ENCODE measurements at regions not wholly inside any gene's neighbourhood (a gene's known extent, or its start where the extent isn't known, plus 50 kb on each side); places are given as distances from the start of the nearest gene placed in this dataset.

DNA sequence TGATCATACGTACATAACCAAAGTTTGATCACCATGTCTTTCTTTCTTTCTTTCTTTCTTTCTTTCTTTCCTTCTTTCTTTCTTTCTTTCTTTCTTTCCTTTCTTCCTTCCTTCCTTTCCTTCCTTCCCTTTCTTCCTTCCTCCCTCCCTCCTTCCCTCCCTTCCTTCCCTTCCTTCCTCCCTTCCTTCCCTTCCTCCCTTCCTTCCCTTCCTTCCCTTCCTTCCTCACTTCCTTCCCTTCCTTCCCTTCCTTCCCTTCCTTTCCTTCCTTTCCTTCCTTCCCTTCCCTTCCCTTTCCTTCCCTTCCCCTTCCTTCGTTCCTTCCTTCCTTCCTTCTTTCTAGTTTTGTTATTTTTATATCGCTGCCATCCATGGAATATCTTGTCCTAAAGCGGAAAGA, 406.7 kb upstream of the DDX18 start:
- no peak for DNase-seq (ENCODE audit: extremely low read depth in 1 of 11, low read depth in 9 of 11, low spot score in 4 of 11)

DNA sequence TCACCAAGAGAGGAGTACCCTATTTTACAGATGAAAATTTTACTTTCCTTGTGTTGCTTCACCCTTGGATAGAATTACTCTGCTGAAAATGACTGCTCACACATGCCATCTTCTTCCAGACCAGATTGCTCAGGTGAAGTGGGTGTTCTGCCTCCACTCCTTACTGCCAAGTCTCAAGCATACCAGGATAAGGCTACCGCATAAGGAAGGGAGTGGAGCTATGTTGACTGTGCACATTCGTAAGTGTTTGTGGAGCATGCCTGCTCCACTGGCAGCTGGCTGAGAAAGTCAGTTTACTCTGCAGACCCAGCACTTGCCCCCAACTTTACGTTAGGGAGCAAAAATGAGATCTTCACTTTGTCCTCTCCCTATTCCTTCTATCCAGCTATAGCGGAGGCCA, 405.0 kb upstream of the DDX18 start:
- no peak for DNase-seq (ENCODE audit: extremely low read depth in 1 of 11, low read depth in 9 of 11, low spot score in 4 of 11)

DNA sequence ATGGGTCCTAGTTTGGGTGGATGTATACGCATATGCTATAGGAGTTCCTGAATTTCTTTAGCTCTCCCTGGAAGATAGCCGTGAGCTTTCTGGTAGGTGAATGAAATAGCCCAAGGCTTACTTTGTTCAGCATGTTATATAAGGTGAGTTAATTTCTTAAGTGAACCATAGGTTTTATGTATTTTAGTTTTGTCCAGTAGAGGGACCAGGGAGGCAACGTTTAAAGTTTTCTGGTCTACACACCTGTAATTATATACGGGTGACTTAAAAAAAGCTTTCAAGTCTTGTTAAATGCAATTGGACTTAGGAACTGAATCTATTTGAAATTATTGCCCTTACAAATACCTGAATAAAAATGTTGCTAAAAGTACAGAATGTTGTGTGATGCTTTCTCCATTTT, 402.5 kb upstream of the DDX18 start:
- peak in 3 of 11 donors; percentile 2 to 14 (median 3) for DNase-seq (ENCODE audit: extremely low read depth in 1 of 11, low read depth in 9 of 11, low spot score in 4 of 11)

DNA sequence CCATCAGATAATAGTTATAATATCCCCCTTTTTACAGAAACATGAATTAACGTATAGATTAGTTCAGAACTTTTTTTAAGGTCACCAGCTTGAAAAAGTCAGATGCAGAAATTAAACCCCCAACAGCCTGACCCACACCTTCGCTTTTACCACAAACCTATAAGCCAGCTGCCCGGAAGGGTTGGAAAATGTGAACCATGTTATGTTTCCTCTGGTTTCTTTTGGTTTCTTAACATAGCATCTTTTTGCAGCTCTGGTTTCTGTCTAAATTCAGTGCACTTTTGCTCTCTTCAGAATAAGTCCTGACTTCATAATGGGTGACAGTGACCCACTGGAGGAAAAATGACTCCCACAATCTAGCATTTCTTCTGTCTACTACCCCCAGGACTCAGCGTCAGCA, 381.7 kb upstream of the DDX18 start:
- DNase-seq (ENCODE audit: extremely low read depth in 1 of 11, low read depth in 9 of 11, low spot score in 4 of 11) = no peak

- peak in 1 of 11 donors; percentile 9 for DNase-seq (ENCODE audit: extremely low read depth in 1 of 11, low read depth in 9 of 11, low spot score in 4 of 11)
Observed at GRCh38 chr2:117436697-117437096, 377.8 kb upstream of the DDX18 start.

DNA sequence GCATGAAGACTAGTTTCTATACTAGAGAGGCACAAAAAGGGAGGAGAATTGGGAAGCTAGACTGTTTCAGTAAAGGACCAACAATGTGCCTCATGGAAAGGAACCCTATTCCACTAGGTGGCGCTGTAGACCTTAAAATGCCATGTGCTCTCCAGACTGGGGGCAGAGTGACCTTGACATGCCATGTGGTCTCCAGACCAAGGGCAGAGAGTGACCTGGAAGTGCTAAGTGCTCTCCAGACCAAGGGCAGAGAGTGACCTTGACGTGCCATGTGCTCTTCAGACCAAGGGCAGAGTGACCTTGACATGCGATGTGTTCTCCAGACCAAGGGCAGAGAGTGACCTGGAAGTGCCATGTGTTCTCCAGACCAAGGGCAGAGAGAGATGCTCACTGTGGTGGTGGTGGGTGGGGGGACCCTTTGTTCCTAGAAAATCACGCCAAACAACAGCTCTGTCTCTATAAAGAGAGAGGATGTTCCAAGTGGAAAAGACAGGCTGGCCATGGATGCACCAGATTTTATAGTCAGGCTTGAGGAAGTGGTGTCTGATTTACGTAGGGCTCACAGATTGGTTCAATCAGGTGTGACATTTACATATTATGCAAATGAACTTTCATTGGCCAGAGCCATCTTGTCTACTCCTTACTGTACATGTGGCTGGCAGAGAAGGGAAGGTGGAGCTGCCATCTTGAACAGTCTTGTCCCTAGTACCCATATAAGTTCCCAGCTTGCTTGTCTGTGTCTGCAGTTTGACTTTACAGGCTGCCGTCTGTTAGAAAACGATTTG, 344.0 kb upstream of the DDX18 start:
- peak in 10 of 11 donors; percentile 1 to 38 (median 9) for DNase-seq (ENCODE audit: extremely low read depth in 1 of 11, low read depth in 9 of 11, low spot score in 4 of 11)

GRCh38 chr2:117481608-117482007, 332.9 kb upstream of the DDX18 start:
- no peak for DNase-seq (ENCODE audit: extremely low read depth in 1 of 11, low read depth in 9 of 11, low spot score in 4 of 11)

DNA sequence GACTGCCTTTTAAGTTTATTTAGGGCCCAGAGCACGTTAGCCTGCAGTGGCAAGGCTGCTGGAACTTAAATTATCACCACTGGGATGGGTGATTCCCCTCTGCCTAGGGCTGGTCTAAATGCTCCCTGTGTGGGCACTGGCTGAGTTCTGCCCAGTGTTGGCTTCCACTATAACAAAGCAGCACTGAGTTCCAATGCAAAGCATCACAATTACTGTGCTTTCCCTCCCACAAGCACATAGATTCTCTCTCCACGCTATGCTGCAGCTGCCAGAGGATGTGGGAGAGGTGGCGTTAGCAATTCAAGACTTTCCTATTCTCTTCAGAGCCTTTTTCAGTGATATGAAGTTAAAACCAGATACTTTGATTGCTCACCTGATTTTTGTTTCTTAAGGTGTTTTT, 328.9 kb upstream of the DDX18 start:
- DNase-seq (ENCODE audit: extremely low read depth in 1 of 11, low read depth in 9 of 11, low spot score in 4 of 11) = no peak

DNA sequence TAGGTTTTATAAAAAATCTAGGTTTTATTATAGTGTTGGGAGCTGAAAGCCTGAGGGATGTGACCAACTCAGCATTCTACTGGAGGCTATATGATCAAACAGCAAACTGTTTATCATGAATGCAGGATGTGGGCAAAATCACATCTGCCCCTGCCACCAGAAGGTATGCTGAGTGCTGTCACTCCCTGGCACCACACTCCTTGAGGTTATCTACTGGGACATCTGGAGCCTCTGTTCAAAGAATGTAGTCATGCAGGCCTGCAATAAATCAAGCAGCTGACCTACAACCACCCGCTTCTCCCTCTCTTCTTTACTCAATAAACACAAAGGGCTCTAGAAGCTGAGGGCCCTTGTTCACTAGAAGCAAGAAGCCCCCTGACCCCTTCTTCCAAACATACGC, 328.4 kb upstream of the DDX18 start:
- no peak for DNase-seq (ENCODE audit: extremely low read depth in 1 of 11, low read depth in 9 of 11, low spot score in 4 of 11)

DNA sequence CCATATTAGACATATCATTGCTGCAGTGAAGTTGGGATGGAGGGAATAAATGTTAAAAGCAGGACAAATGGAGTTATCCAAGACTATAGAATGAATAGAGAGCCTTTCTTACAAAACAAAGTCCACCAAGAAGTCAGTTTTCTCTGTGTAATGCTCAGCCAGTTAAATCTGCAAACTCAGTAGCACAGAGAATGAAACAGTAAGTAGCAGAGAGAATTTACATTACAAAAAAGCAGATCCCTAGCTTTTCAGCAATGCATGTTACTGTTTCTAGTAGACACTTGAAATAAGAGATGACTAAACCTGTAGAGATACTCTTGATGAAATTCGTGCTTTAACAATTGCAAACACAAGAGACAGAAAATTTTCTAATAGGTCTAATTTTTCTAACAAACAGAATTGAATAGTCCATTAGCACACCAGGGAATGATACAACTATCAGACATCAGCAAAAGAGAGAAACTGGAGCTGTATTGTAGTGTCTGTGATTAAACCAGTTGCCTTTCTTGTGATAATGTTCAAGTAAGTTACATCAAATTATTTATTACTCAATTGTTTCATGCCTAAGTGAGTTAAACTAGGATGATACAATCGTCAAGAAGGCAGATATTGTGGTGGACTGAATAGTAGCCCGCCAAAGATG, 322.2 kb upstream of the DDX18 start:
- DNase-seq (ENCODE audit: extremely low read depth in 1 of 11, low read depth in 9 of 11, low spot score in 4 of 11) = no peak

DNA sequence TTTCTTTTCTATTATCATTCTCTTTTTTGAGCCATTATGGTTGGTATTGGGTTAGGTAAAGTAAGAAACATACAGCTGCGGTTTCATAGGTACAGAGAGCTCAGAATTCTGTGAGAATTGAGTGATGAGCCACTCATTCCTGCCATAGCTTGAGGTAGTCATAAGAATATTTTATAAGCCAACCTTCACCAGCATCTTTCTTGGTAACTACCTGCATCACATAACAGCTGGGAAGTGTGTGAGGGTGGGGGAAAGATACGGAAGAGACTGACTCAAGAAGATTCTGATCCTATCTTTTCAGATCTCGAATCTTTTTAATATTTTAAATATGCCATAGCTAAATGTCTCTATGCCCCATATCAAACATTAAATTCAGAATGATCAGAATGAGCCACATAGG, 313.8 kb upstream of the DDX18 start:
- DNase-seq (ENCODE audit: extremely low read depth in 1 of 11, low read depth in 9 of 11, low spot score in 4 of 11) = no peak

DNA sequence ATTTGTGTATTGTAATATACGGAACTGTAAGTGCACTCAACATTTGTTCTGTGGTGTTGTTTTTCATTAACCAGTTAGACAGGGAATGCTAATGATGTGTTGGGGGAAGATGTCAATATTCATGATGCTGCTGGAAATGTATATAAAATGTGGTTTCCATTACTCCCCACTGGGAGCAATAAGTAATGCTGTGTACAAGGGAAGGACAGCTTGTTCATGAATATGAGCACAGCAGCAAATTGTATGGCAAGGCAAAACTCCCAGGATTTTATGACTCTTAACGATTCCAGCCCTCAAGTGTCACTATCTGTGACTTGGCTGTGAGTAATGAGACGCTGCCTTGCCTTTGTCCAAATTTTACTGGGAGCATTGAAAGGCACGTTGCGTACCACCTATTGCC, 312.4 kb upstream of the DDX18 start:
- no peak for DNase-seq (ENCODE audit: extremely low read depth in 1 of 11, low read depth in 9 of 11, low spot score in 4 of 11)

DNA sequence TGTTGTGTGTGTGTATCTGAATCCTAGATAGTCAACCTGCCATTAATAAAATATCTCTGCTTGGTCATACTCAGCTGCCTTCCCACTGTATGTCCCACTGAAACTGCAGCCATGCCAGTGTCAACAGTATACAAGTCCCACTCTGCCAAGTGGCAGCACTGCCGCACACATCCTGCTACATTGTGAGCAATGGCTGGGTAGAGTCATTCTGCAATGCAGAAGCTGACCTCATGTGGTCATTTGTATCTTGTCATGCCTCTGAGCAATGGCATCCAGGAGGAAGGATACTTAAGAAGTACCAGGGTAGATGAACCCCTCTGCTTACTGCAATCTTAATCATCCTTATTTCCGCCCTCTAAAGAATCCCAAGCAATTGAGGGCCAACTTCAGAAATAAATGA, 302.2 kb upstream of the DDX18 start:
- DNase-seq (ENCODE audit: extremely low read depth in 1 of 11, low read depth in 9 of 11, low spot score in 4 of 11) = no peak

- no peak for DNase-seq (ENCODE audit: extremely low read depth in 1 of 11, low read depth in 9 of 11, low spot score in 4 of 11)
Observed at GRCh38 chr2:117514371-117514770, 300.1 kb upstream of the DDX18 start.

DNA sequence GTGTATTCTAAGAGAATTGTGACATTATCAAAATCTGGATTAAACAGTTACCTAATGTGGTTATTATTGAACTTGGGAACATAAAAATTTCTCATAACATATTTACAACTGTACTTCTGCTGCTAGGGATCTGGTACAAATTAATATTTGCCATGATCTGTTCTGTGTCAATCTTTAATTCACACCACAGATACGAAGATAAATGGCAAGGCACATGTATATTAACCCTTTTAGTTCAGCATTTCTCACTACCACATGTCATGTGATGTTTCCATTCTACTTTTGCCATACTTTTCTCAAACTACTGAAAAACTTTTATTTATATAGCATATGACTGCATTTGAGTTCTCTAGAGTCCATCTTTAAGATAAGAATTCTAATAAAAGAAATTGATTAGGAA, 295.3 kb upstream of the DDX18 start:
- no peak for DNase-seq (ENCODE audit: extremely low read depth in 1 of 11, low read depth in 9 of 11, low spot score in 4 of 11)

DNA sequence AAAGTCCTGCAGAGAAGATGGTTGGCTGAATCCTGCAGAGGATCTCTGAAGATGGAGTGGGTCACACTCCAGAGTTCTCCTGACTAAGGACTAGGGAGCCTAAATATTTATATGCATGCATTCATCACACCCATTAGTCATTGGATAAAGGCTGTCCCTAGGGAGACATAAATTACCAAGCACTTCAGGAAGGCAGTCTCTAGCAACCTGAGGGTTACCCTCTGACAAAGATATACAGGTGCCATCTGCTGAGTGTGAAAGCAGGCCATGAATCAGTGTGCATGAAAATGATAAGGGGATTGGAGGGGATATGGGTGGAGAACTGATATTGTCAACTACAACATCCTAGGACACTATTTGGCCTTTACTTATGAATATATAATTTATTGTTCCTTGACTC, 294.8 kb upstream of the DDX18 start:
- no peak for DNase-seq (ENCODE audit: extremely low read depth in 1 of 11, low read depth in 9 of 11, low spot score in 4 of 11)

- DNase-seq (ENCODE audit: extremely low read depth in 1 of 11, low read depth in 9 of 11, low spot score in 4 of 11) = peak; percentile 39 to 78 (median 67)
Observed at GRCh38 chr2:117523267-117523666, 291.2 kb upstream of the DDX18 start.

- no peak for DNase-seq (ENCODE audit: extremely low read depth in 1 of 11, low read depth in 9 of 11, low spot score in 4 of 11)
Observed at GRCh38 chr2:117523711-117524238, 290.7 kb upstream of the DDX18 start.

DNA sequence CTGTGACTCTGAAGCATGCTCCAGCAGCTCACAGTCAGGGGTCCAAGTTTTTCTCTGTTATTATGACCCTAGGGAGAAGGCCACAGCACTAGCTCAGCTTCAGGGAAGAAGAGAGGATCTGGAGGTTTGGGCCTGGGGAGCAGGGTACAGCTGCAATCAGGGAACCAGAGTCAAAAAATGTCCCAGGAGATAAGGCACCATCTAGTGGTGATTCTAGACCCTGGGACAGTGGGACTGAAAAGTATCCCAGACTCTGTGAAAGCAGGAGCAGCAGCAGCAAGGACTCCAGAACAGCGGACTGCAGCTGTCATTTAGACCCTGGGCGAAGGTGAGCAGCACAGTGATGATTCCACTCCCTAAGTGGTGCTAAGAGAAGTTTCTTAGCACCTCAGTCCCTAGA, 278.4 kb upstream of the DDX18 start:
- DNase-seq (ENCODE audit: extremely low read depth in 1 of 11, low read depth in 9 of 11, low spot score in 4 of 11) = peak in 1 of 11 donors; percentile 11

- no peak for DNase-seq (ENCODE audit: extremely low read depth in 1 of 11, low read depth in 9 of 11, low spot score in 4 of 11)
Observed at GRCh38 chr2:117537032-117537431, 277.5 kb upstream of the DDX18 start.

DNA sequence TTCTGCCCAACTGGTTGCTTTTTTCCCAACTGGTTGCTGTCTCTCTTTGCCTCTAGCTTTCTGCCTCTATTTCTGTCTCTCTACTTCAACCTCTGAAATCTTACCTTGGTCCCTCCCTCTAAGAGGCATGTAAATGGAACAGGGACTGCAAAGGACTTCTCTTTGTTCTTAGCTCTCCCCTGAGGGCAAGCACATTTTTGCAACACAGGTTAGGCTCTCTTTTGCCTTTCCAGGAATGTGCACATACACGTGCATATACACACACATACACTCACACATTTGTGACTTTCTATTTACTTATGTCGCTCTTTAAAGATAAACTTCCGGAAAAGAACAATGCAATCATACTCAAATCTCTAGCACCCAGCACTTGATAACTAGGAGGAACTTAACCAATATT, 262.6 kb upstream of the DDX18 start:
- DNase-seq (ENCODE audit: extremely low read depth in 1 of 11, low read depth in 9 of 11, low spot score in 4 of 11) = no peak
